ENCODE measurements at regions not wholly inside any gene's neighbourhood (a gene's known extent, or its start where the extent isn't known, plus 50 kb on each side); places are given as distances from the start of the nearest gene placed in this dataset.
A peak's percentile ranks its signal among the peaks of the same experiment; 100 is the strongest.

GRCh38 chr20:50429412-50429811 is 80.8 kb upstream of the PTPN1 start:
- DNase-seq (ENCODE audit: low read depth): no peak
- no peak for TF ChIP-seq CTCF (conservative IDR thresholded peaks at IDR 0.05; ENCODE audit: low read length)
- H3K4me3 ChIP-seq (ENCODE audit: low read length): no peak overlapping the region

GRCh38 chr20:50431066-50431450 is 79.1 kb upstream of the PTPN1 start:
- DNase-seq (ENCODE audit: low read depth): no peak
- TF ChIP-seq CTCF (conservative IDR thresholded peaks at IDR 0.05; ENCODE audit: low read length): no peak
- no peak overlapping the region for H3K4me3 ChIP-seq (ENCODE audit: low read length)

GRCh38 chr20:50433001-50433761 is 77.0 kb upstream of the PTPN1 start:
- no peak for DNase-seq (ENCODE audit: low read depth)
- no peak for TF ChIP-seq CTCF (conservative IDR thresholded peaks at IDR 0.05; ENCODE audit: low read length)
- no peak overlapping the region for H3K4me3 ChIP-seq (ENCODE audit: low read length)

GRCh38 chr20:50434321-50434652 is 75.9 kb upstream of the PTPN1 start:
- H3K4me3 ChIP-seq (ENCODE audit: low read length): no peak overlapping the region
- no peak for TF ChIP-seq CTCF (conservative IDR thresholded peaks at IDR 0.05; ENCODE audit: low read length)
- no peak for DNase-seq (ENCODE audit: low read depth)

- DNase-seq (ENCODE audit: low read depth): peak; percentile 69
- TF ChIP-seq CTCF (conservative IDR thresholded peaks at IDR 0.05; ENCODE audit: low read length): no peak
- H3K4me3 ChIP-seq (ENCODE audit: low read length): no peak overlapping the region
Observed at GRCh38 chr20:50434653-50435396, 75.4 kb upstream of the PTPN1 start.

- TF ChIP-seq CTCF (conservative IDR thresholded peaks at IDR 0.05; ENCODE audit: low read length): no peak
- no peak overlapping the region for H3K4me3 ChIP-seq (ENCODE audit: low read length)
- no peak for DNase-seq (ENCODE audit: low read depth)
Observed at GRCh38 chr20:50435397-50436051, 74.7 kb upstream of the PTPN1 start.

Measured in AG10803 (cell line).